ENCODE measurements at regions not wholly inside any gene's neighbourhood (a gene's known extent, or its start where the extent isn't known, plus 50 kb on each side); places are given as distances from the start of the nearest gene placed in this dataset.

DNA sequence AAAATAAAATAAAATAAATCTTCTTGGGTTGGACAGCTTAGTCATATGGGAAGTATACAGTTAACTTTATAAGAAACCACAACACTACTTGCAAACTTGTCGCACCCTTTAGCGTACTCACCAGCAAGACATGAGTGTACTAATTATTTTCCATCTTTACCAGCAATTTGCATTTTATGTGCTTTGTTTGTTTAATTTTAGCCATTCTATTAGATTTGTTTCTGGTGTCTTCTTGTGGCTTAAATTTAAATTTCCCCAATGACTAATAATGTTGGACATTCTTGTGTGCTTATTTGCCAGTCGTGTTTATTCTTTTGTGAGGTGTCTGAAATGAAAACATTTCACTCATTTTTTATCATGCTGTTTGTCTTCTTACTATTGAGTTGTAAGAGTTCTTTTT, 1172.2 kb upstream of the CITED2 start:
- no peak for TF ChIP-seq TAF1 (IDR thresholded peaks at IDR 0.05; ENCODE audit: control insufficient read depth, extremely low read depth, insufficient read depth, low read length, severe bottlenecking)
- no peak for TF ChIP-seq ZBTB7A (IDR thresholded peaks at IDR 0.05; ENCODE audit: borderline replicate concordance, control insufficient read depth, low read depth, low read length)
- no peak for TF ChIP-seq GABPA (tag; conservative IDR thresholded peaks at IDR 0.05; ENCODE audit: low read depth)
- TF ChIP-seq HNRNPLL (IDR thresholded peaks at IDR 0.05; ENCODE audit: low read depth, low read length, poor library complexity, severe bottlenecking) = no peak
- TF ChIP-seq, protein P1, sequence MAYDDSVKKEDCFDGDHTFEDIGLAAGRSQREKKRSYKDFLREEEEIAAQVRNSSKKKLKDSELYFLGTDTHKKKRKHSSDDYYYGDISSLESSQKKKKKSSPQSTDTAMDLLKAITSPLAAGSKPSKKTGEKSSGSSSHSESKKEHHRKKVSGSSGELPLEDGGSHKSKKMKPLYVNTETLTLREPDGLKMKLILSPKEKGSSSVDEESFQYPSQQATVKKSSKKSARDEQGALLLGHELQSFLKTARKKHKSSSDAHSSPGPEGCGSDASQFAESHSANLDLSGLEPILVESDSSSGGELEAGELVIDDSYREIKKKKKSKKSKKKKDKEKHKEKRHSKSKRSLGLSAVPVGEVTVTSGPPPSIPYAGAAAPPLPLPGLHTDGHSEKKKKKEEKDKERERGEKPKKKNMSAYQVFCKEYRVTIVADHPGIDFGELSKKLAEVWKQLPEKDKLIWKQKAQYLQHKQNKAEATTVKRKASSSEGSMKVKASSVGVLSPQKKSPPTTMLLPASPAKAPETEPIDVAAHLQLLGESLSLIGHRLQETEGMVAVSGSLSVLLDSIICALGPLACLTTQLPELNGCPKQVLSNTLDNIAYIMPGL (CRISPR knock-in tag; IDR thresholded peaks at IDR 0.05) = no peak
- no peak for TF ChIP-seq TBL1XR1 (IDR thresholded peaks at IDR 0.05; ENCODE audit: low read length in 2 of 2)
- no peak for TF ChIP-seq MNT (conservative IDR thresholded peaks at IDR 0.05)
- no peak for TF ChIP-seq SMARCB1 (IDR thresholded peaks at IDR 0.05; ENCODE audit: insufficient read length, low read depth)

Measured in K562 (cell line).